SK-N-SH (cell line): ENCODE measurements at regions not wholly inside any gene's neighbourhood (a gene's known extent, or its start where the extent isn't known, plus 50 kb on each side); places are given as distances from the start of the nearest gene placed in this dataset.

Experiments used
- CTCF ChIP-seq: fragments of 200-600 bp; sonication (generic); IDR thresholded peaks from 2 replicates; pipeline ENCODE4 v1.6.1; 2017; ENCODE audit warnings: antibody characterized with exemption, mild to moderate bottlenecking, moderate library complexity
- EZH2phosphoT487 ChIP-seq: fragments of 200-600 bp; sonication (generic); IDR thresholded peaks from 2 replicates; pipeline ENCODE4 v1.6.1; 2017; ENCODE audit warnings: low read depth, mixed run types, mild to moderate bottlenecking, antibody characterized with exemption, moderate library complexity, borderline replicate concordance
- MEF2A ChIP-seq: IDR thresholded peaks from 2 replicates; pipeline ENCODE4 v1.4.0; 2012; ENCODE audit warnings: low read depth, borderline replicate concordance
- RFX5 ChIP-seq: IDR thresholded peaks from 2 replicates; pipeline ENCODE4 v1.6.1; 2012; ENCODE audit warnings: mild to moderate bottlenecking, improper control_type of control experiment, low read length
- TAF1 ChIP-seq: IDR thresholded peaks from 2 replicates; pipeline ENCODE4 v1.6.1; 2012; ENCODE audit warnings: low read depth, mild to moderate bottlenecking, low read length, moderate library complexity, borderline replicate concordance

GRCh38 chr18:38751898-38752297, 1186.3 kb upstream of the CELF4 start:
- TF ChIP-seq TAF1 = no peak
- TF ChIP-seq CTCF = no peak
- TF ChIP-seq RFX5 = no peak
- TF ChIP-seq EZH2phosphoT487 = no peak
- TF ChIP-seq MEF2A = no peak
